GM10248 (cell line): ENCODE measurements at regions not wholly inside any gene's neighbourhood (a gene's known extent, or its start where the extent isn't known, plus 50 kb on each side); places are given as distances from the start of the nearest gene placed in this dataset.

Experiments
- CTCF ChIA-PET: fragments of 300-600 bp; sonication (Branson Sonifier 250); formaldehyde crosslinking; extraction: SDS; loops from one replicate; lab custom pipeline; 2021; ENCODE audit warnings: antibody characterized with exemption; lab: Yijun Ruan, JAX
- POLR2A ChIA-PET: fragments of 350-650 bp; sonication (Branson Sonifier 250); formaldehyde crosslinking; extraction: SDS; loops from one replicate; lab custom pipeline; 2020; ENCODE audit warnings: antibody characterized with exemption; lab: Yijun Ruan, JAX
- DNase-seq: peaks from one replicate; pipeline ENCODE4 v3.0.0; 2012; ENCODE audit errors: extremely low spot score
- TF ChIP-seq, protein P1 (sequence below): IDR thresholded peaks from 2 replicates; pipeline ENCODE4 v1.5.1; 2012; ENCODE audit warnings: mild to moderate bottlenecking, low read depth; ENCODE audit errors: extremely low read depth, missing control alignments, control extremely low read depth

GRCh38 chr3:177835008-177835407 lies 637.7 kb upstream of the TBL1XR1 start:
- DNase-seq = no peak
- POLR2A ChIA-PET = no interaction called here
- CTCF ChIA-PET = interaction anchor here (1.4 to 2.6 kb wide), 2 partner anchors 9 to 16 kb away, joined by 4 to 7 read pairs; no protein-coding TSS in a partner anchor
- TF ChIP-seq, protein P1, sequence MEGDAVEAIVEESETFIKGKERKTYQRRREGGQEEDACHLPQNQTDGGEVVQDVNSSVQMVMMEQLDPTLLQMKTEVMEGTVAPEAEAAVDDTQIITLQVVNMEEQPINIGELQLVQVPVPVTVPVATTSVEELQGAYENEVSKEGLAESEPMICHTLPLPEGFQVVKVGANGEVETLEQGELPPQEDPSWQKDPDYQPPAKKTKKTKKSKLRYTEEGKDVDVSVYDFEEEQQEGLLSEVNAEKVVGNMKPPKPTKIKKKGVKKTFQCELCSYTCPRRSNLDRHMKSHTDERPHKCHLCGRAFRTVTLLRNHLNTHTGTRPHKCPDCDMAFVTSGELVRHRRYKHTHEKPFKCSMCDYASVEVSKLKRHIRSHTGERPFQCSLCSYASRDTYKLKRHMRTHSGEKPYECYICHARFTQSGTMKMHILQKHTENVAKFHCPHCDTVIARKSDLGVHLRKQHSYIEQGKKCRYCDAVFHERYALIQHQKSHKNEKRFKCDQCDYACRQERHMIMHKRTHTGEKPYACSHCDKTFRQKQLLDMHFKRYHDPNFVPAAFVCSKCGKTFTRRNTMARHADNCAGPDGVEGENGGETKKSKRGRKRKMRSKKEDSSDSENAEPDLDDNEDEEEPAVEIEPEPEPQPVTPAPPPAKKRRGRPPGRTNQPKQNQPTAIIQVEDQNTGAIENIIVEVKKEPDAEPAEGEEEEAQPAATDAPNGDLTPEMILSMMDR = no peak

DNA sequence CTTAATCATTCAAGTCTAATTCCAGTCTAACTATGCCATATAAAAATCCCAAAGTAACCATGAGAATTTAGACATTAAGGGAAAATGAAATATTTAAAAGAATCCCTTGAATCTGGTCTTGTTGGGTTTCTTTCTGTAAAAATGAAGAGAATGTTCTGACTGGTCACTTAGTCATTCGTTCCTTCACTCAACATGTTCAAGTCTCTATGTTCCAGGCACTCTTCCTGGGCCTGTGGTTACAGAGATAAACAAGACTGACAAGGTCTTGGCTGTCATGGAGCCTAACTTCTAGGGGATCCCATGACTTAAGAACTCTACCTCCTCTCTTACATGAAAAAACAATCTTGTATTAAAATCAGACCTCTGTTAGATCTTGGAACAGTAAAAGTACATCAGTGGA lies 638.6 kb upstream of the TBL1XR1 start:
- ChIA-PET CTCF (interaction anchor here (2.6 kb wide), 1 partner anchor 10 kb away, joined by 7 read pairs; no protein-coding TSS in a partner anchor), POLR2A (no interaction called here)
- TF ChIP-seq, protein P1 = no peak
- DNase-seq = no peak

DNA sequence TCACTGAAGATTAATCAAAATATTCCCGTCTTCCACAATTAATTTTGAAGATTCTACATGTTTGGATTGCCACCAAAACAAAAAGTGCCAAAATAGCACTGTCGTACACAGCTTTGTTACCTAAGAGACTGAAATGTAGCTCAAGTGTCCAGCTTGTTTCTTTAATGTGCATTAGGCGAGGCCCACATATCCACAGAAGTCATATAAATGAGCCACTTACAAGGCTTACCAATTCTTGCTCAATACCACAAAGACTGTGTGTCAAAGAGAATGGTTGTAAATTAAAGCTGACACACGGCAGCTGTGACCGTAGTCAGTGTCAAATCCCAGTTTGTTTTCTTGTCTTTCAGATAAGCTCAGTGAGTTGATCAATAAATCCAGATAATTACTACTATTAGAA lies 639.4 kb upstream of the TBL1XR1 start:
- CTCF ChIA-PET = interaction anchor here (2.6 kb wide), 1 partner anchor 11 kb away, joined by 7 read pairs; no protein-coding TSS in a partner anchor
- no peak for DNase-seq
- POLR2A ChIA-PET = no interaction called here
- TF ChIP-seq, protein P1 = no peak

DNA sequence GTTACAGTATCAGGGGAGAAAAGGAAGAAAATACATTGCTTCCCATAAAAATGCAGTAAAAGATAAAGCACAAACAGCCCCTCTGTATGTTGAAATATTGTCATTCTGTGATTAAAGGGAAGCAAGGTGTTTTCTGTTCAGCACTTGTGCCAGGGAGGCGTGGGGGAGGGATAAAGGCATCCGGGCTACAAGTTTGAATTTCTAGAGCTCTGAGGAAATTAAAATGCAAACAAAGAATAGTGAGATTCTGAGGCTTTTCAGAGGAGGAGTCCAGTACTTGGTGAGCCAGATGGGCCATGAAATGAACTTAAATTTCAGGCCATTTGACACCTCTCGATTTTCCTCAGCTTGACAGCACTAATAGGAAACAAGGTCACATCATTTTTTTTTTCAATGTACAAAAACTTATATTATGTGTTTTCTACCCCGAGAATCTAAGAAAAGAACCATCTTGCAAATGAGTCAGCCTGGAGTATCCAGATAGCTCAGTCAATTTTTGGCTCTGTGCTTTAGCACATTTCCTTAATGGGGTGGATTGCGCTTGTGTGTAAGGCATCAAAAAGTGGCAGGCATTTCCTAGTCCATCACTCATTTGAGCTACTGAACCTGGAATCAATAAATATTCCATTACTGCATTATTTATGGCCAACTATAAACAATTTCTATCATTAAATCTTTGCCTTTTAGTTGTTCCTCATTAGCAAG lies 640.8 kb upstream of the TBL1XR1 start:
- DNase-seq = no peak
- TF ChIP-seq, protein P1 = no peak
- CTCF ChIA-PET = no interaction called here
- POLR2A ChIA-PET = no interaction called here

DNA sequence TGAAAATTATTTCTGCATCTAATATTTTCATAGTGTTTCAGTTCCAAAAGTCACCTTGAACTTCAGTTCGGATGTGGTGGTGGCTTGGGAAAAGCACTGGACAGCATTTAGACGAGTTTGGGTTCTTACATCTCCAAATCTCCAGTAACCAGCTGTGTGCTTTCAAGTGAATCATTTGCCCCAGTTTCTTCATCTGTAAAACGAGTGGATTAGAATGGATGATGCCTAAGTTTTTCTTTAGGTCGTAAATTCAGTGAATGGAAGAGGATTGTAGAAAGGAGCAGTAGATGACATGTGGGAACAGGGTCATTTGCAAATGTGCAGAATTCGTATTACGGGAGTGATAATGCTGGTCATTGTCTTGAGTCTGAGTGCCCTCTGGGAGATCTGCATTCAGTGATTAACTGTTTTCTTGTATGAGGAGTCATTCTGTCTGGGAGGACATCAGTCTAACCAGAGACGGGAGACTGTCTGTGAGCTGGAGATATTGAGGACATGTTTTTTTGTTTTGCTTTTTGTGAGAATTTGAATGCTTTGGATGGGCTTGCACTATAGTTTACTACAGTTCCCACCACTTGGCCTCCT lies 641.6 kb upstream of the TBL1XR1 start:
- TF ChIP-seq, protein P1 = no peak
- POLR2A ChIA-PET = no interaction called here
- CTCF ChIA-PET = interaction anchor here (1.1 to 1.5 kb wide), 3 partner anchors 13 to 91 kb away, joined by 3 read pairs; no protein-coding TSS in a partner anchor
- no peak for DNase-seq

GRCh38 chr3:177842302-177842701 lies 645.0 kb upstream of the TBL1XR1 start:
- no peak for DNase-seq
- POLR2A ChIA-PET = no interaction called here
- TF ChIP-seq, protein P1 = no peak
- CTCF ChIA-PET = no interaction called here
